Kidney epithelial cell (primary cell): ENCODE measurements at regions not wholly inside any gene's neighbourhood (a gene's known extent, or its start where the extent isn't known, plus 50 kb on each side); places are given as distances from the start of the nearest gene placed in this dataset.

Experiments used
- DNase-seq: peaks from one replicate; pipeline ENCODE4 v3.0.0-alpha.2; 2010; ENCODE audit warnings: low read depth
- H3K27me3 ChIP-seq: 2 replicates; pipeline ENCODE4 v1.6.0; 2011; ENCODE audit warnings: low read length; ENCODE audit not compliant: control insufficient read depth, insufficient read depth
- H3K36me3 ChIP-seq: 2 replicates; pipeline ENCODE4 v1.5.1; 2011; ENCODE audit warnings: low read length; ENCODE audit not compliant: control insufficient read depth, insufficient read depth
- H3K4me3 ChIP-seq: 2 replicates; pipeline ENCODE4 v1.5.1; 2011; ENCODE audit warnings: low read depth, mild to moderate bottlenecking, control low read depth, low read length
- TF ChIP-seq, protein P1 (sequence below): IDR thresholded peaks from 2 replicates; pipeline ENCODE4 v1.5.1; 2011; ENCODE audit warnings: mild to moderate bottlenecking, moderate library complexity, low read length, control low read depth, inconsistent platforms; ENCODE audit not compliant: insufficient read depth, poor library complexity, severe bottlenecking

DNA sequence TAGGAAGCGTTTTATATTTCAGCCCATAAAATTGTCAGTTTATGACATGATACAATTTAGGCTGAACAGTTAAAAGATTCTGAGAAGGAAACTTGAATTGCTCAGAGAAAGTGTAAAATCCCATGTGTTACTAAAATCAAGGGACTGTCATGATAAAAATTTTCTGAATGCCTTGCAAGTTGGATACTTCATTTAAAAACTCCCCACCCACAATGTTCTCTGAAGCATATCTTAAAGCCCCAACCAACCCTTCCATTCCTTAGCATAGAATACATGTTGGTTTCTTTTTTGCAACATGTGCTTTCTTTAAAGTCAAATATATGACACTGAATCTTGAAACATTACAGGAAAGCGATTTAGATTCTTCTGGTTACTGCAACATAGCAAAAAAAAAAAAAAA, 97.4 kb downstream of the MRPL39 start:
- TF ChIP-seq, protein P1, sequence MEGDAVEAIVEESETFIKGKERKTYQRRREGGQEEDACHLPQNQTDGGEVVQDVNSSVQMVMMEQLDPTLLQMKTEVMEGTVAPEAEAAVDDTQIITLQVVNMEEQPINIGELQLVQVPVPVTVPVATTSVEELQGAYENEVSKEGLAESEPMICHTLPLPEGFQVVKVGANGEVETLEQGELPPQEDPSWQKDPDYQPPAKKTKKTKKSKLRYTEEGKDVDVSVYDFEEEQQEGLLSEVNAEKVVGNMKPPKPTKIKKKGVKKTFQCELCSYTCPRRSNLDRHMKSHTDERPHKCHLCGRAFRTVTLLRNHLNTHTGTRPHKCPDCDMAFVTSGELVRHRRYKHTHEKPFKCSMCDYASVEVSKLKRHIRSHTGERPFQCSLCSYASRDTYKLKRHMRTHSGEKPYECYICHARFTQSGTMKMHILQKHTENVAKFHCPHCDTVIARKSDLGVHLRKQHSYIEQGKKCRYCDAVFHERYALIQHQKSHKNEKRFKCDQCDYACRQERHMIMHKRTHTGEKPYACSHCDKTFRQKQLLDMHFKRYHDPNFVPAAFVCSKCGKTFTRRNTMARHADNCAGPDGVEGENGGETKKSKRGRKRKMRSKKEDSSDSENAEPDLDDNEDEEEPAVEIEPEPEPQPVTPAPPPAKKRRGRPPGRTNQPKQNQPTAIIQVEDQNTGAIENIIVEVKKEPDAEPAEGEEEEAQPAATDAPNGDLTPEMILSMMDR = no peak
- Histone ChIP-seq H3K27me3 (no peaks in the 10 kb centered on the region), H3K4me3 (no peak overlapping the region), H3K36me3 (no peaks in the 10 kb centered on the region)
- no peak for DNase-seq

DNA sequence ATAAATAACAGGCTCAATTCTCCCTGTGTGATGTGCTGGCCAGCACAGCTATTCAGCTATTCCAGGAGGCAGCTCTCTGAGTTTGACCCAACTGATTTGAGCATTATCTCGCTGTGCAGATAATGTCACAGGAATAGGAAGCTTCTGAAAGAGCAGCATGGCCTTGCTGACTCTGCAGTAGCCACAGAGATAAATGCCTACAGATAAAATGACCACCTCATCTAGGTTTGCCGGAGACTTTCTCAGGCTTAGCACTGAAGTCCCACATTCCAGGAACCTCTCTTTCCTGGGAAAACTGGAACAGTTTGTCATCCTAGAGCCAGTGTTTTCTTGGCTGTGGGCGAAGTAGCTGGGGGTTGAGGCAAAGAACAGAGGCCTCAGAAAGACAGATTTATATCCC, 98.9 kb downstream of the MRPL39 start:
- no peaks in the 10 kb centered on the region for H3K27me3 ChIP-seq
- no peak for DNase-seq
- TF ChIP-seq, protein P1 = no peak

DNA sequence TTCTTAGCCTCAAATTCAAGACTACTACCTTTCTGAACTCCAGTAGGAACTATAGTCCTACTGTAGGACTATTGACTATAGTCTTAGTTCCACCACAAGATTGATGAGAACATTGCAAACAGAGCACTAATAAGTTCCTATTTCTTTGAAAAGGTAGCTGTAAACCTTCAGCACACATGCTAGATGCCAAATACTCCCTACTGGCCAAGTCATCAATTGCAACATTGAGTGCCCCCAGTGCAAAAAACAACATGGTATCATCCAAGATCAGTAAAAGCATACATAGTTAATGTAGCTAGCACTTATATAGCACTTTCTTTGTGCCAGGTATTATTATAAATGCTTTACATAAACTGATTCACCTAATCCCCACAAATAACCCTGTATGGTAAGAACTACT, 99.8 kb downstream of the MRPL39 start:
- TF ChIP-seq, protein P1 = no peak
- Histone ChIP-seq H3K36me3 (no peaks in the 10 kb centered on the region), H3K27me3 (no peaks in the 10 kb centered on the region), H3K4me3 (no peak overlapping the region)
- DNase-seq = no peak

More for the DNA sequence above, 98.9 kb downstream of the MRPL39 start:
- Histone ChIP-seq H3K4me3 (no peak overlapping the region), H3K36me3 (no peaks in the 10 kb centered on the region)

DNA sequence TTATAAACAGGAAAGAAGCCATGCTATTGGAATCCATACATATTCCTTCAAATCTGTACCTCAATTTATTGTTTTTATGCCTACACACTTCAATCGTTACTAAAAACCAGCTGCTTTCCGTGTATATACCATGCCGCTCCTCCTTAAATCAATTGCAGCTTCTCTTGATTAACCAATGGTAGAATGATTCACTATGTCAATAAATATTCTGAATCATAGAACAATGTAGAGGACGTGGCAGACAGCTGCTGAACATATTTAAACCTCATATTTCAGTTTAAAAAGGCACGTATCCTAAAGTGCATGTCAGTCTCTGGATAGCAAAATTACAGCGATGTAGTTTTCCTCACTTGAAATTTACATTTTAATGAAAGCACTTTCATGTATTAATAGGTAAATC, 100.4 kb downstream of the MRPL39 start:
- H3K36me3 ChIP-seq = no peaks in the 10 kb centered on the region
- DNase-seq = no peak
- no peak overlapping the region for H3K4me3 ChIP-seq
- no peaks in the 10 kb centered on the region for H3K27me3 ChIP-seq
- TF ChIP-seq, protein P1 = no peak

DNA sequence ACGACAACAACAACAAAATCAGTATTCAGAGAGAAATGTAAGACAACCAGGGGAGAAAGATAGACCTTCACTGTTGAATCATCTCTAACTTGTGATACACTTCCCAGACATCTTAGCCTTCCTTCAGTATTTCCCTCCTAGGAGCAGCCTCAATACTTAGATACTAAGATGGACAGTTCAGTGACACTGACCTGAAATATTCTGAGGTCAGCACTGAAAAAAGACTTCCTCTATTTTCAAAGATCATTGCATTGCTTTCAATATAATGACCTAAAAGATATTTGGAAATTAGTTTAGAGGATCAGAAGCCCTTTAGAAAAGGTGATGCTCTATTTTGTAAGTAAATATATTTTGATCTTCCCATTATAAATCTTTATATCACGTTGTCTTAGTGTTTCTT, 101.0 kb downstream of the MRPL39 start:
- H3K36me3 ChIP-seq = no peaks in the 10 kb centered on the region
- no peaks in the 10 kb centered on the region for H3K27me3 ChIP-seq
- no peak for DNase-seq
- no peak overlapping the region for H3K4me3 ChIP-seq
- TF ChIP-seq, protein P1 = no peak

DNA sequence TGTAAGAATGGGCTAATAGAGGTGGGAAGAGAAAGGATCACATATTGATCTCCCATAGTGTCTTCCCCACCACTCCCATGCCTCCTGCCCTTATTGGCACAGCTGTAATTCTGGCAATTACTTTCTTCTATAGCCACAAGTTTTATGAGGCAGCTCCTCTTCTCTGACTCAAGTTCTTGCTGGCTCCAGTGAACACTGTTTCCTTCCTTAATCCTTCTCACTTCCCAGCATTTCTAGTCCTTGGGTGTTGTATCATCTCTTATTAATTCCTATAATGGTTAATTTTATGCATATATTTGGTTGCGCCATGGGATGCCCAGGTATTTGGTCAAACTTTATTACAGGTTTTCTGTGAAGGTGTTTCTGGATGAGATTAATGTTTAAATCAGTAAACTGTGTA, 103.3 kb downstream of the MRPL39 start:
- Histone ChIP-seq H3K27me3 (no peaks in the 10 kb centered on the region), H3K4me3 (no peak overlapping the region), H3K36me3 (no peaks in the 10 kb centered on the region)
- TF ChIP-seq, protein P1 = no peak
- no peak for DNase-seq
